Osteocyte (in vitro differentiated cells): ENCODE measurements at regions not wholly inside any gene's neighbourhood (a gene's known extent, or its start where the extent isn't known, plus 50 kb on each side); places are given as distances from the start of the nearest gene placed in this dataset.

Source experiments
- DNase-seq: peaks from one replicate; pipeline ENCODE4 v3.0.0; 2021; ENCODE audit warnings: mixed read lengths; ENCODE audit not compliant: unreplicated experiment; ENCODE audit errors: extremely low spot score
- H3K27ac Mint-ChIP-seq: one replicate; pipeline ENCODE4 v1.8.0; 2021; ENCODE audit warnings: mild to moderate bottlenecking, mixed read lengths; ENCODE audit not compliant: unreplicated experiment
- H3K27me3 Mint-ChIP-seq: one replicate; pipeline ENCODE4 v1.8.0; 2021; ENCODE audit warnings: mixed read lengths; ENCODE audit not compliant: unreplicated experiment
- H3K36me3 Mint-ChIP-seq: one replicate; pipeline ENCODE4 v1.8.0; 2021; ENCODE audit warnings: mixed read lengths; ENCODE audit not compliant: unreplicated experiment
- H3K4me1 Mint-ChIP-seq: one replicate; pipeline ENCODE4 v1.8.0; 2021; ENCODE audit warnings: mixed read lengths; ENCODE audit not compliant: unreplicated experiment
- H3K4me3 Mint-ChIP-seq: one replicate; pipeline ENCODE4 v1.8.0; 2021; ENCODE audit warnings: mild to moderate bottlenecking, moderate library complexity, mixed read lengths; ENCODE audit not compliant: unreplicated experiment
- H3K9me3 Mint-ChIP-seq: one replicate; pipeline ENCODE4 v1.8.0; 2021; ENCODE audit warnings: mixed read lengths; ENCODE audit not compliant: unreplicated experiment
- TF ChIP-seq, protein P1 (sequence below): fragments of 200-600 bp; sonication (generic); IDR thresholded peaks from 2 replicates; pipeline ENCODE4 v1.5.0; 2021; ENCODE audit warnings: antibody characterized with exemption, mild to moderate bottlenecking, moderate library complexity

DNA sequence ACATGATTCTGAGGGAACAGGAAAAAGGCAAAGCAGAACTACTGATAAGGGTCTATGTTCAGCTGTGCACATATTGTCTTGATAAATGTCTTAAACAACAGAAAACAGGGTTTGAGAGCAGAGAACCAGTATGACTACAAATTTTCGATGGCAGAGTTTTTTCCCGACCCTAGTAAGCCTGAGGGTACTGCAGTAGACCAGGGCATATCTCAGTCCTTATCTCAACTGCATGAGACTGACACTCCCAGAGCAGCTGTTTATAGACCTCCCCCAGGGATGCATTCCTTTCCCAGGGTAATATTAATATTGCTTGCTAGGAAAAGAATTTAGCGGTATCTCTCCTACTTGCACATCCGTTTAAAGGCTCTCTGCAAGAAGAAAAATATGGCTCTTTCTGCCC lies 1176.8 kb upstream of the ADGRB3 start:
- DNase-seq, result no peak
- TF ChIP-seq, protein P1, sequence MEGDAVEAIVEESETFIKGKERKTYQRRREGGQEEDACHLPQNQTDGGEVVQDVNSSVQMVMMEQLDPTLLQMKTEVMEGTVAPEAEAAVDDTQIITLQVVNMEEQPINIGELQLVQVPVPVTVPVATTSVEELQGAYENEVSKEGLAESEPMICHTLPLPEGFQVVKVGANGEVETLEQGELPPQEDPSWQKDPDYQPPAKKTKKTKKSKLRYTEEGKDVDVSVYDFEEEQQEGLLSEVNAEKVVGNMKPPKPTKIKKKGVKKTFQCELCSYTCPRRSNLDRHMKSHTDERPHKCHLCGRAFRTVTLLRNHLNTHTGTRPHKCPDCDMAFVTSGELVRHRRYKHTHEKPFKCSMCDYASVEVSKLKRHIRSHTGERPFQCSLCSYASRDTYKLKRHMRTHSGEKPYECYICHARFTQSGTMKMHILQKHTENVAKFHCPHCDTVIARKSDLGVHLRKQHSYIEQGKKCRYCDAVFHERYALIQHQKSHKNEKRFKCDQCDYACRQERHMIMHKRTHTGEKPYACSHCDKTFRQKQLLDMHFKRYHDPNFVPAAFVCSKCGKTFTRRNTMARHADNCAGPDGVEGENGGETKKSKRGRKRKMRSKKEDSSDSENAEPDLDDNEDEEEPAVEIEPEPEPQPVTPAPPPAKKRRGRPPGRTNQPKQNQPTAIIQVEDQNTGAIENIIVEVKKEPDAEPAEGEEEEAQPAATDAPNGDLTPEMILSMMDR, result no peak
- Mint-ChIP-seq H3K4me3 (no peak overlapping the region), H3K4me1 (no peaks in the 10 kb centered on the region), H3K9me3 (peaks cover 30% of the 10 kb centered on the region), H3K27ac (no peak overlapping the region), H3K36me3 (peaks cover 6% of the 10 kb centered on the region), H3K27me3 (no peaks in the 10 kb centered on the region)

DNA sequence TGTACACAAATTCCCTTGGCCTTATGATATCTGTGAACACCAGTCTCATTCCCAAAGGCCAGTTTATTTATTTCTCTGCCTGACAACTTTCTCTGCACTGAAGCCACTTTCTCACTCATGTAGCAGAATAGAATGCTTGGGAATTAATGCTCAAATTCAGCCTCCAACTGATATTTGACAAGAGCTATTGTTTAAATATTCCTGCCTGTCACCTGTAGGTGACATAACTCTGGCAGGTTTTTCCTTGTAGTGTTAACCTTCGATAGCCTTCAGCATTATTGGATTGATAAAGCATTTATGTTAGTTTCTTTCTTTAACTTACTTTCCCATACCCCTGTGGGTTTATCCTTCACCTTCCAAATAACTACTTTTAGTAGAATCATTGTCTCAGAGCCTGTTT lies 1183.2 kb upstream of the ADGRB3 start:
- no peak for DNase-seq
- H3K27me3 Mint-ChIP-seq, result peaks cover 4% of the 10 kb centered on the region
- TF ChIP-seq, protein P1, result no peak
- H3K4me1 Mint-ChIP-seq, result no peaks in the 10 kb centered on the region
- H3K9me3 Mint-ChIP-seq, result peaks cover 5% of the 10 kb centered on the region
- no peaks in the 10 kb centered on the region for H3K36me3 Mint-ChIP-seq
- H3K27ac Mint-ChIP-seq, result no peak overlapping the region
- H3K4me3 Mint-ChIP-seq, result no peak overlapping the region

DNA sequence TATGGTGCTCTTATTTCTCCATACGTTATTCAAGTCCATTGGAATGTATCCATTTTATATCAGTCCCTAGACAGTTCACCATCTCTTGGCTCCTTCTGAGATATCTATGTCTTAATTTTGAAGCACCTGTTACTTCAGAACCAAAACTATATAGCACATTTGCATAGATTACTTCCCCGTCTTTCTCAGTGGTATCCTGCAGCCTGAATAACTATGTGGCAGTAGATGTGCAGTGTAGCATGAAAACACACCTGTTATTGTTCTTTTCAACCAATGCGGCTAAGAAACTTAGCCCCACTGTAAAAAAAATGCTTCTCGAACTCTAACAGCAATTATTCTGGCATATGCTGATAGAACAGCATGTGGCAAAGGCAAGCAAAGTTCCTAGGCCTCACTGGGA lies 1184.4 kb upstream of the ADGRB3 start:
- Mint-ChIP-seq H3K27ac (no peak overlapping the region), H3K4me1 (no peaks in the 10 kb centered on the region), H3K4me3 (no peak overlapping the region)

DNA sequence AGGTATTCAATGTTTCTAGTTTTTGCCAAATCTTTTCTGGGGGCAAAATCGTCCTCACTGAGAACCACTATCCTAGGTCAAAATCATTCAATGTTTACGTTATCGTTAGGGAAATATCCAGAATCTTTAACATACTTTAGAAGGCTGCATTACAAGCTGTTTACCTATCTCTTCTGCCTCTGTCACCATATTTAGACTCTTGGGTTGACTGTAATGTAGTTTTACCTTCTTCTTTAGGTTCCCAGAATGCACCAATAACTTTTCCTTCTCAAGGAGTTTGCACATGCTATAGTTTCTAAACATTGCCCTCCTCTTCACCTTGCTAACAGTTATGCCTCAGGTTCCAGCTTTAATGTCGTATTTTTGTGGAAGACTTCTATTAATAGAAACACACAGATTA lies 1185.5 kb upstream of the ADGRB3 start:
- Mint-ChIP-seq H3K4me3 (no peak overlapping the region), H3K36me3 (no peaks in the 10 kb centered on the region), H3K4me1 (no peaks in the 10 kb centered on the region), H3K27ac (no peak overlapping the region), H3K27me3 (peaks cover 4% of the 10 kb centered on the region), H3K9me3 (no peaks in the 10 kb centered on the region)
- TF ChIP-seq, protein P1, result no peak
- DNase-seq, result no peak

More for the DNA sequence above, 1184.4 kb upstream of the ADGRB3 start:
- peaks cover 4% of the 10 kb centered on the region for H3K27me3 Mint-ChIP-seq
- no peaks in the 10 kb centered on the region for H3K36me3 Mint-ChIP-seq
- H3K9me3 Mint-ChIP-seq, result no peaks in the 10 kb centered on the region
- TF ChIP-seq, protein P1, result no peak
- no peak for DNase-seq

DNA sequence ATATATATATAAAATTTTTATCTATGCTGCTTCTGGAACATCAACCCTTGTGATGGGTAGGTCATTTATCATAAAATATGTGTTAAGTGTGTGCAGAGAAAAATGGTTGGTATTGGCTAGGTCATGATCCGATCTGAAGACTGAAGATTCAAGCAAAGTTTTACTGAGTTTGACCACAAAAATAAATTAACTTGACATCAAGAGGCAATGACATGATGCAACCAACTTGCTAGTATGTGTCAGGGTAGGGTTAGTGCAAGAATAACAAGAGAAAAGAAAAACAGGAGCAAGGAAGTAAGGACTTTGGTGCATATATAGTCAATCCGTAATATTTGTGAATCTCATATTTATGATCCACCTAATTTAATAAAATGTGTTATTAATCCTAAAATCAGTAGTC lies 1202.0 kb upstream of the ADGRB3 start:
- Mint-ChIP-seq H3K27me3 (peaks cover 2% of the 10 kb centered on the region), H3K27ac (no peak overlapping the region)
- TF ChIP-seq, protein P1, result no peak

More for the DNA sequence above, 1202.0 kb upstream of the ADGRB3 start:
- no peak for DNase-seq
- peaks cover 3% of the 10 kb centered on the region for H3K9me3 Mint-ChIP-seq
- H3K36me3 Mint-ChIP-seq, result no peaks in the 10 kb centered on the region
- H3K4me3 Mint-ChIP-seq, result no peak overlapping the region
- H3K4me1 Mint-ChIP-seq, result peaks cover 5% of the 10 kb centered on the region
